HCT116 (cell line): ENCODE measurements at regions not wholly inside any gene's neighbourhood (a gene's known extent, or its start where the extent isn't known, plus 50 kb on each side); places are given as distances from the start of the nearest gene placed in this dataset.

Experiments
- ATAC-seq: fragments of 200-7000 bp; cut with Tn5 transposase; 2 replicates; pipeline ENCODE4 v1.9.1; 2020; ENCODE audit warnings: mild to moderate bottlenecking, moderate library complexity
- BruUV-seq: library from RNA; stranded (reverse); fragments of 400-500 nt; replicated peaks from 2 replicates; lab custom pipeline; 2021; lab: Mats Ljungman, UMichigan
- CTCF ChIA-PET: fragments of 300-600 bp; sonication (Branson Sonifier 250); formaldehyde crosslinking; loops from one replicate; lab custom pipeline; 2021; ENCODE audit warnings: antibody characterized with exemption; lab: Charles Lee
- POLR2A ChIA-PET: fragments of 300-600, 350-600 bp; sonication (Branson Sonifier 250); formaldehyde crosslinking; loops from one replicate; lab custom pipeline; 2021; ENCODE audit warnings: antibody characterized with exemption; lab: Charles Lee
- RAD21 ChIA-PET, 2 experiments: fragments of 300-600 bp; sonication (Branson Sonifier 250); formaldehyde crosslinking; loops; one replicate each; lab custom pipeline; 2023; ENCODE audit warnings: low total read pairs in 2 of 2; ENCODE audit not compliant: uncharacterized antibody in 2 of 2, unreplicated experiment in 2 of 2, low non-redundant PET in 1 of 2; lab: Charles Lee
- DNase-seq: peaks from one replicate; pipeline ENCODE4 v3.0.0-alpha.2; 2010; ENCODE audit warnings: low read depth, low spot score
- H2AFZ ChIP-seq: fragments of 200-600 bp; shearing (Covaris generic), sonication (generic); 2 replicates; pipeline ENCODE4 v1.6.1; 2017; ENCODE audit warnings: low read depth, mixed run types, mixed read lengths, antibody characterized with exemption, low read length; ENCODE audit not compliant: poor library complexity, severe bottlenecking
- H3K27ac ChIP-seq: 2 replicates; pipeline ENCODE4 v1.5.1; 2012; ENCODE audit warnings: low read depth, low read length
- H3K27me3 ChIP-seq: fragments of 200-600 bp; sonication (generic); 2 replicates; pipeline ENCODE4 v1.6.1; 2016; ENCODE audit warnings: mixed run types, low read length, mixed read lengths; ENCODE audit not compliant: insufficient read depth
- H3K36me3 ChIP-seq, 2 experiments: fragments of 200-500 bp in 1 of 2; fragments of 200-600 bp in 1 of 2; sonication (Bioruptor generic) in 1 of 2; sonication (generic) in 1 of 2; 2 replicates each; pipeline versions ENCODE4 v1.5.1 to v1.6.1; 2014 to 2016; ENCODE audit warnings: low read length in 2 of 2, inconsistent platforms in 1 of 2, mixed read lengths in 1 of 2, mixed run types in 1 of 2; ENCODE audit not compliant: insufficient read depth in 2 of 2, control insufficient read depth in 1 of 2
- H3K4me1 ChIP-seq, 2 experiments: fragments of 200-600 bp in 1 of 2; sonication (generic) in 1 of 2; 2 replicates each; pipeline versions ENCODE4 v1.5.1 to v1.6.1; 2012 to 2017; ENCODE audit warnings: low read length in 2 of 2, inconsistent platforms in 1 of 2, mild to moderate bottlenecking in 1 of 2, mixed read lengths in 1 of 2, mixed run types in 1 of 2, moderate library complexity in 1 of 2; ENCODE audit not compliant: insufficient read depth in 2 of 2, control insufficient read depth in 1 of 2
- H3K4me2 ChIP-seq: fragments of 200-600 bp; sonication (generic); 2 replicates; pipeline ENCODE4 v1.6.1; 2017; ENCODE audit warnings: mixed run types, low read length, mixed read lengths
- H3K4me3 ChIP-seq, 2 experiments: fragments of 200-600 bp in 1 of 2; sonication (generic) in 1 of 2; replicated peaks in 1 of 2; 2 replicates each; pipeline ENCODE4 v1.5.1; 2011 to 2016; ENCODE audit warnings: low read length in 2 of 2, control low read depth in 1 of 2, low read depth in 1 of 2, mild to moderate bottlenecking in 1 of 2, mixed read lengths in 1 of 2, mixed run types in 1 of 2
- H3K79me2 ChIP-seq: fragments of 200-600 bp; sonication (generic); 2 replicates; pipeline ENCODE4 v1.6.1; 2017; ENCODE audit warnings: mild to moderate bottlenecking, mixed run types, low read length, moderate library complexity, mixed read lengths; ENCODE audit not compliant: insufficient read depth
- H3K9ac ChIP-seq: fragments of 200-600 bp; sonication (generic); 2 replicates; pipeline ENCODE4 v1.6.1; 2016; ENCODE audit warnings: low read length, mixed read lengths
- H3K9me2 ChIP-seq: fragments of 200-600 bp; sonication (generic), shearing (Covaris generic); 2 replicates; pipeline ENCODE4 v1.6.1; 2017; ENCODE audit warnings: mixed run types, mild to moderate bottlenecking, moderate library complexity; ENCODE audit not compliant: insufficient read depth
- H3K9me3 ChIP-seq, 2 experiments: fragments of 200-500 bp in 1 of 2; fragments of 200-600 bp in 1 of 2; sonication (Bioruptor generic) in 1 of 2; sonication (generic) in 1 of 2; 2 replicates each; pipeline ENCODE4 v1.6.1; 2014 to 2017; ENCODE audit warnings: low read length in 2 of 2, mixed read lengths in 2 of 2, inconsistent platforms in 1 of 2, low read depth in 1 of 2, mild to moderate bottlenecking in 1 of 2, mixed run types in 1 of 2, moderate library complexity in 1 of 2; ENCODE audit not compliant: control insufficient read depth in 1 of 2, insufficient read depth in 1 of 2
- H4K20me1 ChIP-seq: fragments of 200-600 bp; sonication (generic), shearing (Covaris generic); 2 replicates; pipeline ENCODE4 v1.6.1; 2017; ENCODE audit warnings: mixed run types, mild to moderate bottlenecking, moderate library complexity; ENCODE audit not compliant: insufficient read depth
- ATF3 ChIP-seq: IDR thresholded peaks from 2 replicates; pipeline ENCODE4 v1.6.1; 2012
- CBX3 ChIP-seq: IDR thresholded peaks from 2 replicates; pipeline ENCODE4 v1.6.1; 2012; ENCODE audit warnings: low read depth
- CEBPB ChIP-seq: IDR thresholded peaks from 2 replicates; pipeline ENCODE4 v1.6.1; 2012; ENCODE audit warnings: low read depth
- EZH2 ChIP-seq: fragments of 200-600 bp; sonication (generic); IDR thresholded peaks from 2 replicates; pipeline ENCODE4 v1.6.1; 2017; ENCODE audit warnings: antibody characterized with exemption, mixed run types
- EZH2phosphoT487 ChIP-seq: fragments of 200-600 bp; IDR thresholded peaks from 2 replicates; pipeline ENCODE4 v1.6.1; 2018; ENCODE audit warnings: antibody characterized with exemption, borderline replicate concordance
- FOSL1 ChIP-seq: IDR thresholded peaks from 2 replicates; pipeline ENCODE4 v1.6.1; 2012; ENCODE audit warnings: low read depth
- JUND ChIP-seq: IDR thresholded peaks from 2 replicates; pipeline ENCODE4 v1.6.1; 2012
- POLR2A ChIP-seq: IDR thresholded peaks from 2 replicates; pipeline ENCODE4 v1.7.0; 2011; ENCODE audit warnings: borderline replicate concordance; ENCODE audit not compliant: insufficient read depth, insufficient read length; ENCODE audit errors: extremely low read depth
- RAD21 ChIP-seq: IDR thresholded peaks from 2 replicates; pipeline ENCODE4 v1.6.1; 2012; ENCODE audit warnings: low read depth, mild to moderate bottlenecking
- SIN3A ChIP-seq: IDR thresholded peaks from 2 replicates; pipeline ENCODE4 v1.6.1; 2012; ENCODE audit warnings: low read depth
- SRF ChIP-seq: IDR thresholded peaks from 2 replicates; pipeline ENCODE4 v1.6.1; 2012; ENCODE audit warnings: low read depth
- TCF7L2 ChIP-seq: IDR thresholded peaks from 2 replicates; pipeline ENCODE4 v1.7.0; 2011; ENCODE audit warnings: borderline replicate concordance, inconsistent platforms; ENCODE audit not compliant: insufficient read depth, insufficient read length; ENCODE audit errors: extremely low read depth
- YY1 ChIP-seq: IDR thresholded peaks from 2 replicates; pipeline ENCODE4 v1.6.1; 2011; ENCODE audit warnings: low read length, low read depth, moderate library complexity, mild to moderate bottlenecking; ENCODE audit not compliant: insufficient replicate concordance; ENCODE audit errors: extremely low read depth
- ZFX ChIP-seq: fragments of 450-650 bp; IDR thresholded peaks from 2 replicates; pipeline ENCODE4 v1.6.1; 2017
- ZNF274 ChIP-seq: fragments of 200-500 bp; sonication (Bioruptor generic); IDR thresholded peaks from 2 replicates; pipeline ENCODE4 v1.6.1; 2014; ENCODE audit warnings: mild to moderate bottlenecking, low read depth, low read length, inconsistent platforms
- intact Hi-C: fragments of 100-400 bp; cut with micrococcal nuclease; formaldehyde crosslinking; loops from 2 replicates; pipeline ENCODE4 v1.10.0; 2022
- TF ChIP-seq, protein P1 (sequence below): IDR thresholded peaks from 2 replicates; pipeline ENCODE4 v1.6.1; 2011; ENCODE audit warnings: mild to moderate bottlenecking, low read length, moderate library complexity; ENCODE audit not compliant: insufficient replicate concordance; ENCODE audit errors: extremely low read depth
- TF ChIP-seq, protein P2 (sequence below): IDR thresholded peaks from 2 replicates; pipeline ENCODE4 v1.6.1; 2012

- Histone ChIP-seq H3K4me3 (no peak overlapping the region), H3K79me2 (no peaks in the 10 kb centered on the region), H3K9ac (no peak overlapping the region), H3K27ac (no peak overlapping the region), H3K4me1 (peaks cover 26 to 34% of the 10 kb centered on the region in 2 experiments)
- ChIA-PET RAD21 (no interaction called here), POLR2A (no interaction called here), CTCF (no interaction called here)
- intact Hi-C loops: loop anchor here (10.0 kb wide), 1 partner anchor 122 kb away; no protein-coding TSS in a partner anchor
- TF ChIP-seq CEBPB (no peak), SIN3A (no peak), CBX3 (no peak), FOSL1 (no peak), EZH2phosphoT487 (no peak), YY1 (no peak)
- TF ChIP-seq, all 23 proteins: peak for 0
- ATAC-seq: no peak
- no peaks in the 10 kb centered on the region for H4K20me1 ChIP-seq
- no peaks in the 10 kb centered on the region for H3K9me3 ChIP-seq
- H3K9me2 ChIP-seq: no peaks in the 10 kb centered on the region
- H2AFZ ChIP-seq: peak overlapping the region; percentile 50
- BruUV-seq: no TSS peak
- H3K27me3 ChIP-seq: no peaks in the 10 kb centered on the region
- H3K4me2 ChIP-seq: no peak overlapping the region
- no peak for DNase-seq
- H3K36me3 ChIP-seq: peaks cover 0 to 5% of the 10 kb centered on the region in 2 experiments; a peak in 1 of 4 replicates
Observed at GRCh38 chr5:93196986-93197385, 384.0 kb downstream of the NR2F1-AS1 start.

DNA sequence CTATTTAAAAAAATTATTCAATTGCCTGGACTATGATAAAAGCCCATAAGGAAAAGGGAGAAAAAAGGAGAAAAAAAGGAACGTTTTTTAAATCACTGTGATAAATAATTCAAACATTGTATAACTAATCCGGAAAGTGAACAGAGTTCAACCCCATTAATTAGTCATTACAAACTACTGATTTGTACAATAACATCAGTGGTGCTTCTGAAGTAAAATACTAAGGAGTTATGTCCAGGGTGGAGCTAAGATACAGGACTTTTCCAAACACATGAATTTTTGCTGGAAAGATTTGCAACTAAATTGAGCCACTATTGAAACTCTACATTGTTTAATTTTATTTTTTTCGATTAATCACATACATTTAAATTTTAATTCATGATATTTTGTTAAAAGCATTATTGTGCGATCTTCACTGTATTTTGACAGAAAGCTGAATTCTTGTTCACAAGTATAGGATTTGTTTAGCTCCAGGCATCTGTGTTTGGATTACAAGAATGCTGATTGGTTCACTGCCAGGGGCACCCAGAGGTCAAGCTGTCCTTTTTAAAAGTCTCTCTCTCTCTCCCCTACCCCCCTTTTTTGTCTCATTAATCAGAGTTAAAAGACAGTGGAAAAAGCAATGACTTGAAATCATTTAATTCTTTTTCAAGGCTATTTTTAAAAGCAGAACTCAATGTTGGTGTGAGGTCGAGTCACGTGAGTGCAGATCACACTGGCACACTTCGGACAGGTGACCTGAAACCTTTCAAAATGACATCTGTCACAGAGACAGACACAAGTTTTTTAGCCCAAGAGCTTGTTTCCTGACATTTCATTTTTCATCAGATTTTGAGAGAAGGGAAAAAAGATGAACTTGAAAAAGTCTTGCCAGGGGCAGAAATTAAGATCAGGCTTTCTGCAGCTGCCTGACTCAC, 387.3 kb downstream of the NR2F1-AS1 start:
- Histone ChIP-seq H2AFZ (peak overlapping the region; percentile 29), H3K4me1 (peaks cover 59% of the 10 kb centered on the region in 2 experiments)
- POLR2A ChIA-PET: no interaction called here
- TF ChIP-seq POLR2A (no peak), EZH2phosphoT487 (no peak), FOSL1 (no peak), RAD21 (no peak), EZH2 (no peak), SRF (no peak), JUND (no peak), YY1 (no peak), ZFX (no peak), ATF3 (no peak), ZNF274 (no peak), TCF7L2 (no peak)
- TF ChIP-seq, protein P1, sequence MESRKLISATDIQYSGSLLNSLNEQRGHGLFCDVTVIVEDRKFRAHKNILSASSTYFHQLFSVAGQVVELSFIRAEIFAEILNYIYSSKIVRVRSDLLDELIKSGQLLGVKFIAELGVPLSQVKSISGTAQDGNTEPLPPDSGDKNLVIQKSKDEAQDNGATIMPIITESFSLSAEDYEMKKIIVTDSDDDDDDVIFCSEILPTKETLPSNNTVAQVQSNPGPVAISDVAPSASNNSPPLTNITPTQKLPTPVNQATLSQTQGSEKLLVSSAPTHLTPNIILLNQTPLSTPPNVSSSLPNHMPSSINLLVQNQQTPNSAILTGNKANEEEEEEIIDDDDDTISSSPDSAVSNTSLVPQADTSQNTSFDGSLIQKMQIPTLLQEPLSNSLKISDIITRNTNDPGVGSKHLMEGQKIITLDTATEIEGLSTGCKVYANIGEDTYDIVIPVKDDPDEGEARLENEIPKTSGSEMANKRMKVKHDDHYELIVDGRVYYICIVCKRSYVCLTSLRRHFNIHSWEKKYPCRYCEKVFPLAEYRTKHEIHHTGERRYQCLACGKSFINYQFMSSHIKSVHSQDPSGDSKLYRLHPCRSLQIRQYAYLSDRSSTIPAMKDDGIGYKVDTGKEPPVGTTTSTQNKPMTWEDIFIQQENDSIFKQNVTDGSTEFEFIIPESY: no peak
- TF ChIP-seq, protein P2, sequence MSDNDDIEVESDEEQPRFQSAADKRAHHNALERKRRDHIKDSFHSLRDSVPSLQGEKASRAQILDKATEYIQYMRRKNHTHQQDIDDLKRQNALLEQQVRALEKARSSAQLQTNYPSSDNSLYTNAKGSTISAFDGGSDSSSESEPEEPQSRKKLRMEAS: no peak

More for the DNA sequence above, 387.3 kb downstream of the NR2F1-AS1 start:
- H4K20me1 ChIP-seq: no peaks in the 10 kb centered on the region
- H3K79me2 ChIP-seq: no peaks in the 10 kb centered on the region
- H3K9me2 ChIP-seq: no peaks in the 10 kb centered on the region
- RAD21 ChIA-PET: interaction anchor here in 1 of 2 experiments (0.7 kb wide), 2 partner anchors 27 to 343 kb away, joined by 3 read pairs; no protein-coding TSS in a partner anchor
- ATAC-seq: no peak
- peaks cover 0 to 5% of the 10 kb centered on the region in 2 experiments; a peak in 1 of 4 replicates for H3K36me3 ChIP-seq
- CTCF ChIA-PET: interaction anchor here (1.3 kb wide), 1 partner anchor 9 kb away, joined by 4 read pairs; no protein-coding TSS in a partner anchor
- BruUV-seq: no TSS peak
- no peaks in the 10 kb centered on the region for H3K27me3 ChIP-seq
- no peak for DNase-seq
- intact Hi-C loops: loop anchor here (2.0 to 10.0 kb wide), 3 partner anchors 31 to 389 kb away; partner anchors contain the start of genes NR2F1 and NR2F1-AS1
- no peak overlapping the region for H3K4me3 ChIP-seq
- H3K9ac ChIP-seq: 0 out of 2 replicates have a peak overlapping the region, but pooled peaks have one; percentile 8
- H3K4me2 ChIP-seq: peak overlapping the region; percentile 69; the same call in 1 of the 2 replicates
- H3K27ac ChIP-seq: peak overlapping the region; percentile 92
- no peaks in the 10 kb centered on the region for H3K9me3 ChIP-seq
